Keratinocyte (primary cell): ENCODE measurements at regions not wholly inside any gene's neighbourhood (a gene's known extent, or its start where the extent isn't known, plus 50 kb on each side); places are given as distances from the start of the nearest gene placed in this dataset.

Experiments
- DNase-seq: peaks from one replicate; pipeline ENCODE4 v3.0.0-alpha.2; 2011; ENCODE audit warnings: low read depth, missing footprints, low spot score
- FAIRE-seq: peaks from 2 replicates; lab custom pipeline; 2011; peaks lifted over from hg19 to GRCh38; lab: Jason Lieb, UNC
- H2AFZ ChIP-seq: 2 replicates; pipeline ENCODE4 v1.6.0; 2012; ENCODE audit warnings: low read length, control low read depth, inconsistent platforms; ENCODE audit not compliant: control insufficient read depth
- H3K27ac ChIP-seq: 2 replicates; pipeline ENCODE4 v1.5.1; 2011; ENCODE audit warnings: low read length; ENCODE audit not compliant: control insufficient read depth, insufficient read depth
- H3K27me3 ChIP-seq: 3 replicates; pipeline ENCODE4 v1.6.0; 2011; ENCODE audit warnings: low read length; ENCODE audit not compliant: control insufficient read depth, insufficient read depth; ENCODE audit errors: extremely low read depth
- H3K36me3 ChIP-seq, 2 experiments: 2 replicates in 1 of 2; 3 replicates in 1 of 2; pipeline ENCODE4 v1.5.1; 2011; ENCODE audit warnings: low read length in 2 of 2, mild to moderate bottlenecking in 1 of 2; ENCODE audit not compliant: control insufficient read depth in 2 of 2, insufficient read depth in 2 of 2; ENCODE audit errors: extremely low read depth in 1 of 2
- H3K4me1 ChIP-seq: 3 replicates; pipeline ENCODE4 v1.5.1; 2011; ENCODE audit warnings: low read length; ENCODE audit not compliant: control insufficient read depth, insufficient read depth; ENCODE audit errors: extremely low read depth
- H3K4me2 ChIP-seq: 3 replicates; pipeline ENCODE4 v1.6.0; 2011; ENCODE audit warnings: low read depth, low read length; ENCODE audit not compliant: control insufficient read depth, insufficient read depth; ENCODE audit errors: extremely low read depth
- H3K4me3 ChIP-seq, 3 experiments: fragments of 200-600 bp in 1 of 3; sonication (generic) in 1 of 3; 2 replicates in 2 of 3; 3 replicates in 1 of 3; pipeline ENCODE4 v1.5.1; 2011 to 2016; ENCODE audit warnings: low read length in 3 of 3, mild to moderate bottlenecking in 3 of 3, control low read depth in 2 of 3, inconsistent platforms in 1 of 3, low read depth in 1 of 3, mixed read lengths in 1 of 3, mixed run types in 1 of 3, moderate library complexity in 1 of 3; ENCODE audit not compliant: control insufficient read depth in 2 of 3, insufficient read depth in 2 of 3; ENCODE audit errors: extremely low read depth in 1 of 3
- H3K79me2 ChIP-seq: 2 replicates; pipeline ENCODE4 v1.6.0; 2012; ENCODE audit warnings: low read length; ENCODE audit not compliant: control insufficient read depth, insufficient read depth
- H3K9ac ChIP-seq: 3 replicates; pipeline ENCODE4 v1.6.0; 2011; ENCODE audit warnings: low read length; ENCODE audit not compliant: control insufficient read depth, insufficient read depth; ENCODE audit errors: extremely low read depth
- H3K9me1 ChIP-seq: 3 replicates; pipeline ENCODE4 v1.6.0; 2011; ENCODE audit warnings: low read length; ENCODE audit not compliant: control insufficient read depth, insufficient read depth; ENCODE audit errors: extremely low read depth
- H3K9me3 ChIP-seq: 2 replicates; pipeline ENCODE4 v1.5.1; 2012; ENCODE audit warnings: low read depth, low read length; ENCODE audit not compliant: control insufficient read depth
- H4K20me1 ChIP-seq: 3 replicates; pipeline ENCODE4 v1.6.0; 2011; ENCODE audit warnings: low read length; ENCODE audit not compliant: control insufficient read depth, insufficient read depth; ENCODE audit errors: extremely low read depth
- EZH2 ChIP-seq: IDR thresholded peaks from one replicate; pipeline ENCODE4 v1.6.1; 2012; ENCODE audit warnings: inconsistent platforms, mild to moderate bottlenecking, low read length, moderate library complexity
- dilution Hi-C: fragments of 300-500 bp; cut with MboI; formaldehyde crosslinking; loops from one replicate; pipeline ENCODE4 v1.7.0; 2020; ENCODE audit warnings: low sequenced_read_pairs; ENCODE audit not compliant: extremely low pct_ligation_motif_present
- TF ChIP-seq, protein P1 (sequence below), 3 experiments: IDR thresholded peaks in 1 of 3; conservative IDR thresholded peaks in 1 of 3; optimal IDR thresholded peaks in 1 of 3; 2 replicates in 2 of 3; 3 replicates in 1 of 3; pipeline versions ENCODE3 to v1.5.1; 2011; ENCODE audit warnings: low read length in 3 of 3, mild to moderate bottlenecking in 3 of 3, moderate library complexity in 2 of 3, control low read depth in 1 of 3, inconsistent platforms in 1 of 3; ENCODE audit not compliant: insufficient read depth in 2 of 3; ENCODE audit errors: extremely low read depth in 1 of 3

DNA sequence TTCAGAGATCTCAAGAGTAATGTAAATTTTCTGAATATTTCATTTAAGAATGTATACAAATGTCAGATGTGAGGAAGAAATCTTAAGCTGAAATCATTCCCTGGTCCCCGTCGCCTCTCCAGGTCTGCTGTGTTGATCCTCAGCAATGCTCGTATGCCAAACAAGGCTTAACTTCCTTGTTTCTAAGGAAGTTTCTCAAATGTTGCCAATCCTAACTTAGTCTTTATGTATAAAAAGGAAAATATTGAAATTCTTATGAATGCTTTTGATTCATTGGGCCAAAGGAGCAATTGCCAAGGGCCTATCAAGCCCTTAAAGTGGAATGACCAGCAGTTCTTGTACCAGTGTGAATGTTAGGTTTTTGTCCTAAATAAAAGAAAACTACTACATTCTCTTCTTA, 507.7 kb upstream of the SEMA6D start:
- no peak overlapping the region for H3K9ac ChIP-seq
- H4K20me1 ChIP-seq, result no peaks in the 10 kb centered on the region
- H3K4me3 ChIP-seq, result no peak overlapping the region
- dilution Hi-C loops, result no loop called here
- TF ChIP-seq, protein P1, sequence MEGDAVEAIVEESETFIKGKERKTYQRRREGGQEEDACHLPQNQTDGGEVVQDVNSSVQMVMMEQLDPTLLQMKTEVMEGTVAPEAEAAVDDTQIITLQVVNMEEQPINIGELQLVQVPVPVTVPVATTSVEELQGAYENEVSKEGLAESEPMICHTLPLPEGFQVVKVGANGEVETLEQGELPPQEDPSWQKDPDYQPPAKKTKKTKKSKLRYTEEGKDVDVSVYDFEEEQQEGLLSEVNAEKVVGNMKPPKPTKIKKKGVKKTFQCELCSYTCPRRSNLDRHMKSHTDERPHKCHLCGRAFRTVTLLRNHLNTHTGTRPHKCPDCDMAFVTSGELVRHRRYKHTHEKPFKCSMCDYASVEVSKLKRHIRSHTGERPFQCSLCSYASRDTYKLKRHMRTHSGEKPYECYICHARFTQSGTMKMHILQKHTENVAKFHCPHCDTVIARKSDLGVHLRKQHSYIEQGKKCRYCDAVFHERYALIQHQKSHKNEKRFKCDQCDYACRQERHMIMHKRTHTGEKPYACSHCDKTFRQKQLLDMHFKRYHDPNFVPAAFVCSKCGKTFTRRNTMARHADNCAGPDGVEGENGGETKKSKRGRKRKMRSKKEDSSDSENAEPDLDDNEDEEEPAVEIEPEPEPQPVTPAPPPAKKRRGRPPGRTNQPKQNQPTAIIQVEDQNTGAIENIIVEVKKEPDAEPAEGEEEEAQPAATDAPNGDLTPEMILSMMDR (optimal IDR thresholded peaks at IDR 0.05 in 1 of 3, IDR thresholded peaks at IDR 0.05 in 1 of 3, conservative IDR thresholded peaks at IDR 0.05 in 1 of 3; ENCODE audit: extremely low read depth in 1 of 3, insufficient read depth in 2 of 3, low read length in 3 of 3), result no peak
- no peak for TF ChIP-seq EZH2
- H3K36me3 ChIP-seq, result no peaks in the 10 kb centered on the region
- H2AFZ ChIP-seq, result no peak overlapping the region
- no peaks in the 10 kb centered on the region for H3K4me1 ChIP-seq
- H3K4me2 ChIP-seq, result no peak overlapping the region
- no peak overlapping the region for H3K27ac ChIP-seq
- no peaks in the 10 kb centered on the region for H3K9me1 ChIP-seq
- no peak for DNase-seq
- H3K79me2 ChIP-seq, result no peaks in the 10 kb centered on the region
- H3K9me3 ChIP-seq, result no peaks in the 10 kb centered on the region
- FAIRE-seq, result no peak
- H3K27me3 ChIP-seq, result no peaks in the 10 kb centered on the region

- Histone ChIP-seq H3K27me3 (no peaks in the 10 kb centered on the region), H3K79me2 (no peaks in the 10 kb centered on the region), H4K20me1 (no peaks in the 10 kb centered on the region), H3K4me2 (no peak overlapping the region), H3K9me1 (no peaks in the 10 kb centered on the region), H3K36me3 (no peaks in the 10 kb centered on the region), H3K4me1 (no peaks in the 10 kb centered on the region), H2AFZ (no peak overlapping the region), H3K9me3 (no peaks in the 10 kb centered on the region), H3K9ac (no peak overlapping the region), H3K27ac (no peak overlapping the region), H3K4me3 (no peak overlapping the region)
- DNase-seq (no peak), FAIRE-seq (no peak)
- no peak for TF ChIP-seq EZH2
- TF ChIP-seq, protein P1 (optimal IDR thresholded peaks at IDR 0.05 in 1 of 3, IDR thresholded peaks at IDR 0.05 in 1 of 3, conservative IDR thresholded peaks at IDR 0.05 in 1 of 3; ENCODE audit: extremely low read depth in 1 of 3, insufficient read depth in 2 of 3, low read length in 3 of 3), result no peak
- dilution Hi-C loops, result no loop called here
These were observed 504.9 kb upstream of the SEMA6D start for GRCh38 chr15:47212222-47213010.
